ENCODE measurements at regions not wholly inside any gene's neighbourhood (a gene's known extent, or its start where the extent isn't known, plus 50 kb on each side); places are given as distances from the start of the nearest gene placed in this dataset.

- TF ChIP-seq SCMH1 (CRISPR knock-in tag; IDR thresholded peaks at IDR 0.05; ENCODE audit: borderline replicate concordance) (no peak), PRPF4 (IDR thresholded peaks at IDR 0.05; ENCODE audit: low read depth, low read length, poor library complexity, severe bottlenecking) (no peak), ZNF564 (CRISPR knock-in tag; IDR thresholded peaks at IDR 0.05) (no peak), DMTF1 (CRISPR knock-in tag; IDR thresholded peaks at IDR 0.05) (no peak), ZNF530 (CRISPR knock-in tag; IDR thresholded peaks at IDR 0.05; ENCODE audit: low read depth) (no peak), ZBTB44 (CRISPR knock-in tag; IDR thresholded peaks at IDR 0.05) (no peak), SAP130 (CRISPR knock-in tag; IDR thresholded peaks at IDR 0.05; ENCODE audit: low read depth) (no peak), SP5 (CRISPR knock-in tag; IDR thresholded peaks at IDR 0.05; ENCODE audit: borderline replicate concordance, low read depth) (no peak), POGK (CRISPR knock-in tag; conservative IDR thresholded peaks at IDR 0.05) (no peak)
- TF ChIP-seq, protein P1, sequence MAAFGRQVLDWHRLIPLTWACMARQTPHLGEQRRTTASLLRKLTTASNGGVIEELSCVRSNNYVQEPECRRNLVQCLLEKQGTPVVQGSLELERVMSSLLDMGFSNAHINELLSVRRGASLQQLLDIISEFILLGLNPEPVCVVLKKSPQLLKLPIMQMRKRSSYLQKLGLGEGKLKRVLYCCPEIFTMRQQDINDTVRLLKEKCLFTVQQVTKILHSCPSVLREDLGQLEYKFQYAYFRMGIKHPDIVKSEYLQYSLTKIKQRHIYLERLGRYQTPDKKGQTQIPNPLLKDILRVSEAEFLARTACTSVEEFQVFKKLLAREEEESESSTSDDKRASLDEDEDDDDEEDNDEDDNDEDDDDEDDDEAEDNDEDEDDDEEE (CRISPR knock-in tag; IDR thresholded peaks at IDR 0.05) = no peak
- TF ChIP-seq, protein P2, sequence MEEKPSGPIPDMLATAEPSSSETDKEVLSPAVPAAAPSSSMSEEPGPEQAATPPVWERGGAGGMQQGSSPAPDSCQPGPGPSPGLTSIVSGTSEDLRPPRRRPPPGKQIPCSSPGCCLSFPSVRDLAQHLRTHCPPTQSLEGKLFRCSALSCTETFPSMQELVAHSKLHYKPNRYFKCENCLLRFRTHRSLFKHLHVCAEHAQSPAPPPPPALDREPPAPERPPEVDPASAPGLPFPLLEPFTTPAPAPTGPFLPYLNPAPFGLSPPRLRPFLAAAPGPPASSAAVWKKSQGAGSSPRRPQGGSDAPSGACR (CRISPR knock-in tag; IDR thresholded peaks at IDR 0.05) = no peak
- TF ChIP-seq, protein P3, sequence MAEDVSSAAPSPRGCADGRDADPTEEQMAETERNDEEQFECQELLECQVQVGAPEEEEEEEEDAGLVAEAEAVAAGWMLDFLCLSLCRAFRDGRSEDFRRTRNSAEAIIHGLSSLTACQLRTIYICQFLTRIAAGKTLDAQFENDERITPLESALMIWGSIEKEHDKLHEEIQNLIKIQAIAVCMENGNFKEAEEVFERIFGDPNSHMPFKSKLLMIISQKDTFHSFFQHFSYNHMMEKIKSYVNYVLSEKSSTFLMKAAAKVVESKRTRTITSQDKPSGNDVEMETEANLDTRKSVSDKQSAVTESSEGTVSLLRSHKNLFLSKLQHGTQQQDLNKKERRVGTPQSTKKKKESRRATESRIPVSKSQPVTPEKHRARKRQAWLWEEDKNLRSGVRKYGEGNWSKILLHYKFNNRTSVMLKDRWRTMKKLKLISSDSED (CRISPR knock-in tag; IDR thresholded peaks at IDR 0.05) = no peak
- Histone ChIP-seq H3K27ac (ENCODE audit: extremely low read length, insufficient read depth, low read length) (no peak overlapping the region), H2AFZ (ENCODE audit: low read length) (no peak overlapping the region), H3K4me3 (replicated peaks in 1 of 3; ENCODE audit: insufficient read depth in 1 of 3, low read depth in 2 of 3, low read length in 3 of 3) (no peak overlapping the region), H3K4me1 (ENCODE audit: insufficient read depth, low read length) (no peaks in the 10 kb centered on the region), H3K27me3 (ENCODE audit: control insufficient read depth in 1 of 2, insufficient read depth in 2 of 2, low read length in 2 of 2) (no peaks in the 10 kb centered on the region; a peak in 1 of 5 replicates), H3K36me3 (replicated peaks in 1 of 2; ENCODE audit: control insufficient read depth in 1 of 2, insufficient read depth in 2 of 2, low read length in 2 of 2) (no peaks in the 10 kb centered on the region), H4K20me1 (ENCODE audit: insufficient read depth, low read length) (no peaks in the 10 kb centered on the region), H3K9me3 (ENCODE audit: low read length) (no peaks in the 10 kb centered on the region), H3K9ac (ENCODE audit: insufficient read depth, low read depth, low read length) (no peak overlapping the region), H3K4me2 (ENCODE audit: low read depth, low read length) (no peak overlapping the region), H3K79me2 (ENCODE audit: insufficient read depth, low read length) (no peaks in the 10 kb centered on the region)
- ATAC-seq (no peak), FAIRE-seq (no peak), DNase-seq (ENCODE audit: low spot score) (no peak)
- no TSS peak for BruUV-seq (replicated peaks)
- in situ Hi-C loops (cut with HindIII; ENCODE audit: extremely low pct_ligation_motif_present, low pct_unique_long_range_greater_than_20kb) = no loop called here
- ChIA-PET POLR2A (no interaction called here), CTCF (ENCODE audit: low intra/inter-chr PET ratio, low total read pairs) (no interaction called here)
- 0% methylated on average over 2 of the region's 2 CpGs for WGBS (ENCODE audit: low lambda C conversion rate)
- intact Hi-C loops (cut with micrococcal nuclease; ENCODE audit: unreplicated experiment) = no loop called here
Observed at GRCh38 chr11:15863411-15863810, 492.9 kb downstream of the SOX6 start.
